ENCODE measurements at regions not wholly inside any gene's neighbourhood (a gene's known extent, or its start where the extent isn't known, plus 50 kb on each side); places are given as distances from the start of the nearest gene placed in this dataset.

DNA sequence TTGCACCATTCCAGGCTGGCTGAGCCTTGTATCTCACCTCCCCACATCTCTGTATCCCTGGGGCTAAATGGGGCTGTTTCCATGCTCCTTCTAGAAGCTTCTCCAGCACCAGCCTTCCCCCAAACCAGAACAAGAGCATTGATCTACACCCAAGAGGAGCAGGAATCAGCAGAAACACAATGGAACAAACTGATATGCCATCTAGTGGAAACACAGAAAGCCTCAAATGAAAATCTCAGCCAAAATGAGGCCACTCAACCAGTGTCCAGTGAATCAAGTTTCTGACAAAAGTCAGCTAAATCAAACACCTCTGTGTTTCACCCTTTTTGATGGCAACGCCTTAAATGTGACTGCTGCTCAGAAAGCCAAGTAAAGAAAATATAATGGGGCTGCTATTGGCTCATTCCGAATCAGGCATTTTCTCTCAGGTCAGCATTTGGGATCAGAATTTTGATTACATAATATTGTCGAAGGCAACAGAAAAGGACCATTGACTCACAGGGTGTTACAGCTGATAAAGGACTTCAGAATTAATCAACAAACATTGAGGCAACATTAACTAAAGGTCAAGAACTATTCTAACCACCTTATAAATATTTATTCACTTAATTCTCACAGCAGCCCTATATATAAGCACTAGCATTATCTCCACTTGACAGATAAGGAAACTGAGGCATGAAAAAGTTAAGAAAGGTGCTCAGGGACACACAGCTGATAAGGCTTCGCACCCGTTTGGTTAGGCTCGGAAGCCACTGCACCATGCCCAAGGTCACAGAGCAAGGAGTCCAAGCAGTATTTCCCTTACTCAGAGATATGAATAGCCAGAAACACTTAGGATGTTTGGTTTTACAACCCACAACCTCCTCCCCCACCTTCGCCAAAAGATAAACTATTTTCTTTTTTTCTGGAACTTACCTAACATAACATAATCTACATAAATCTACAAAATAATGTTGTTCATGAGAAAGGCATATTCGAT lies 85.8 kb upstream of the KCNJ15 start:
- Histone ChIP-seq H3K4me3 (ENCODE audit: low read depth, low read length, poor library complexity, severe bottlenecking) (no peak overlapping the region), H3K9me2 (ENCODE audit: low read depth, low read length) (no peaks in the 10 kb centered on the region), H3K9me3 (ENCODE audit: low read length) (no peaks in the 10 kb centered on the region), H3K4me1 (ENCODE audit: insufficient read depth, low read length, severe bottlenecking) (no peaks in the 10 kb centered on the region), H3K36me3 (ENCODE audit: insufficient read depth, low read length) (no peaks in the 10 kb centered on the region), H3K27ac (ENCODE audit: low read depth, low read length, poor library complexity, severe bottlenecking) (no peak overlapping the region), H4K20me1 (ENCODE audit: insufficient read depth, low read length) (no peaks in the 10 kb centered on the region), H3K79me2 (ENCODE audit: insufficient read depth, low read length) (no peaks in the 10 kb centered on the region), H3K9ac (ENCODE audit: low read length) (no peak overlapping the region), H2AFZ (ENCODE audit: low read length) (no peak overlapping the region), H3K27me3 (ENCODE audit: insufficient read depth, low read length) (no peaks in the 10 kb centered on the region), H3F3A (ENCODE audit: insufficient read depth, low read length) (no peaks in the 10 kb centered on the region), H3K4me2 (ENCODE audit: low read length) (no peak overlapping the region)
- TF ChIP-seq, protein P1, sequence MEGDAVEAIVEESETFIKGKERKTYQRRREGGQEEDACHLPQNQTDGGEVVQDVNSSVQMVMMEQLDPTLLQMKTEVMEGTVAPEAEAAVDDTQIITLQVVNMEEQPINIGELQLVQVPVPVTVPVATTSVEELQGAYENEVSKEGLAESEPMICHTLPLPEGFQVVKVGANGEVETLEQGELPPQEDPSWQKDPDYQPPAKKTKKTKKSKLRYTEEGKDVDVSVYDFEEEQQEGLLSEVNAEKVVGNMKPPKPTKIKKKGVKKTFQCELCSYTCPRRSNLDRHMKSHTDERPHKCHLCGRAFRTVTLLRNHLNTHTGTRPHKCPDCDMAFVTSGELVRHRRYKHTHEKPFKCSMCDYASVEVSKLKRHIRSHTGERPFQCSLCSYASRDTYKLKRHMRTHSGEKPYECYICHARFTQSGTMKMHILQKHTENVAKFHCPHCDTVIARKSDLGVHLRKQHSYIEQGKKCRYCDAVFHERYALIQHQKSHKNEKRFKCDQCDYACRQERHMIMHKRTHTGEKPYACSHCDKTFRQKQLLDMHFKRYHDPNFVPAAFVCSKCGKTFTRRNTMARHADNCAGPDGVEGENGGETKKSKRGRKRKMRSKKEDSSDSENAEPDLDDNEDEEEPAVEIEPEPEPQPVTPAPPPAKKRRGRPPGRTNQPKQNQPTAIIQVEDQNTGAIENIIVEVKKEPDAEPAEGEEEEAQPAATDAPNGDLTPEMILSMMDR (IDR thresholded peaks at IDR 0.05; ENCODE audit: low read length), result no peak
- TF ChIP-seq EZH2 (IDR thresholded peaks at IDR 0.05; ENCODE audit: borderline replicate concordance, low read length), result no peak

DNA sequence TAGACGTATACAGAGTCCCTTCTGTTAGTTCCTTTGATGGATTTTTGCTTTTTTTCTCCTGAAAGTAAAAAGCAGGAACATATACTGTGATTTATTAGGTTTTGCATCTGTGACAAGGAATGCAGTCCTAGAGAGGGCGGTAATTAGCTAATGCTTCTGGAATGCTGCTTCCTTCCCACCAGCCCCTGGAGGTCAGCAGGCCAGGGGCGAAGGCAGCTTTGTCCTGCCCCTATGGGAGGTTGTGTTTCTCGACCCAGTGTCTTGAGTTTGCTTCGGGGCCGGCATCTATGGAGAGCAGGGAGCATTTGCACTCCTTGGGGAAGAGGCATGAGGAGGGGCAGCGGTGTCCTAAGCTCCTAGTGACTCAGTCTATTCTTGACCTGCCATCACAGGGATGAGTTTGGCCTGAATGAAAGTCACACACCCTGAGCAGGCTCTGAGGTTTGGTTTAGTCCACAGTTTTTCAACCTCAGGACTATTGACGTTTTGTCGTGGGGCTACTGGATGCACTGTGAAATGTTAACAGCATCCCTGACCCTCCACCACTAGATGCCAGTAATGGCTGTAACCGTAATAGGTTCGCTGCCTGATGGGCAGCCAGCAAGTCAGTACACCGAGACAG lies 85.0 kb upstream of the KCNJ15 start:
- no peaks in the 10 kb centered on the region for H3K79me2 ChIP-seq (ENCODE audit: insufficient read depth, low read length)
- H2AFZ ChIP-seq (ENCODE audit: low read length), result no peak overlapping the region
- no peak overlapping the region for H3K9ac ChIP-seq (ENCODE audit: low read length)

DNA sequence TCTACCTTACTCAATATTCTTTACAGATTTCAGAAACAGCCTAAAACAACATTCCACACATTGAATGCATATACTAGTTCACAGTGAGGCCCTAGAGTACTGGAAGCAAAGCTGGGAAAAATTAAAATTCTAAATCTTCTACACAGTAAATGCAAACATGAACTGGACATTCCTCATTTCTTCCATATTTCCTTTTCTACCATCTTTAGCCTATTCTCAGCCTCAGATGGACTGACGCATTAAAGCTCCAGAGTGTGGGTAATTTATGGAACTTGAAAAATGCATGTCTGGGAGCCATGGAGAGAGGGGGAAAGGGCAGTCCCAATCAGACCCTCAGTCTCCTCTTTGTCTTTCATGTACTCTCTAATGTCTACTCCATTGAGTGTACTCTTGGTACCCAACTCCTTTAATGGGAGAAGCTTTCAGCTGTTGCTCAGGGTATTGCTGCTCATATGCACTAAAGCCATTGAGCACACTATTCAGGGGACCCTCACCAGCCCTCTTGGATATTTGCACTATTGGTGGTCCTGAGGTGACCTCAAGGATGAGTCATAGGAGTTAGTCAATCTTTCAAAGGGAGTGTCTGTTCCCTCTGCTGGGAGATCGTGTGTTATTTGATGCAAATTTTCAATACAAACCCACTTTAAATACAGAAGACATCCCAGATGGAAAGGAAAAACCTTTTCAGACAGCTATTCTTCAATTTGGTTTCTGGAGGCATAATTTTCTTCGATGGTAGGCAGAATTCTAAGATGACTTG lies 83.3 kb upstream of the KCNJ15 start:
- Histone ChIP-seq H3K4me2 (ENCODE audit: low read length) (no peak overlapping the region), H3K27ac (ENCODE audit: low read depth, low read length, poor library complexity, severe bottlenecking) (no peak overlapping the region), H3K9me2 (ENCODE audit: low read depth, low read length) (no peaks in the 10 kb centered on the region), H3K4me1 (ENCODE audit: insufficient read depth, low read length, severe bottlenecking) (no peaks in the 10 kb centered on the region), H3K36me3 (ENCODE audit: insufficient read depth, low read length) (no peaks in the 10 kb centered on the region), H3K9me3 (ENCODE audit: low read length) (no peaks in the 10 kb centered on the region), H2AFZ (ENCODE audit: low read length) (no peak overlapping the region), H3K4me3 (ENCODE audit: low read depth, low read length, poor library complexity, severe bottlenecking) (no peak overlapping the region), H3K27me3 (ENCODE audit: insufficient read depth, low read length) (no peaks in the 10 kb centered on the region), H3K9ac (ENCODE audit: low read length) (no peak overlapping the region), H4K20me1 (ENCODE audit: insufficient read depth, low read length) (no peaks in the 10 kb centered on the region), H3F3A (ENCODE audit: insufficient read depth, low read length) (no peaks in the 10 kb centered on the region), H3K79me2 (ENCODE audit: insufficient read depth, low read length) (no peaks in the 10 kb centered on the region)
- TF ChIP-seq EZH2 (IDR thresholded peaks at IDR 0.05; ENCODE audit: borderline replicate concordance, low read length), result no peak
- TF ChIP-seq, protein P1 (IDR thresholded peaks at IDR 0.05; ENCODE audit: low read length), result no peak

More for the DNA sequence above, 85.0 kb upstream of the KCNJ15 start:
- no peaks in the 10 kb centered on the region for H4K20me1 ChIP-seq (ENCODE audit: insufficient read depth, low read length)
- H3K9me2 ChIP-seq (ENCODE audit: low read depth, low read length), result no peaks in the 10 kb centered on the region
- no peaks in the 10 kb centered on the region for H3K27me3 ChIP-seq (ENCODE audit: insufficient read depth, low read length)
- TF ChIP-seq, protein P1 (IDR thresholded peaks at IDR 0.05; ENCODE audit: low read length), result no peak
- TF ChIP-seq EZH2 (IDR thresholded peaks at IDR 0.05; ENCODE audit: borderline replicate concordance, low read length), result no peak
- H3K36me3 ChIP-seq (ENCODE audit: insufficient read depth, low read length), result no peaks in the 10 kb centered on the region
- no peak overlapping the region for H3K4me3 ChIP-seq (ENCODE audit: low read depth, low read length, poor library complexity, severe bottlenecking)
- no peak overlapping the region for H3K27ac ChIP-seq (ENCODE audit: low read depth, low read length, poor library complexity, severe bottlenecking)
- no peak overlapping the region for H3K4me2 ChIP-seq (ENCODE audit: low read length)
- H3K4me1 ChIP-seq (ENCODE audit: insufficient read depth, low read length, severe bottlenecking), result no peaks in the 10 kb centered on the region
- no peaks in the 10 kb centered on the region for H3F3A ChIP-seq (ENCODE audit: insufficient read depth, low read length)
- H3K9me3 ChIP-seq (ENCODE audit: low read length), result no peaks in the 10 kb centered on the region

Data from OCI-LY1 (cell line).